NB4 (cell line): ENCODE measurements at regions not wholly inside any gene's neighbourhood (a gene's known extent, or its start where the extent isn't known, plus 50 kb on each side); places are given as distances from the start of the nearest gene placed in this dataset.

ENCODE experiments used
- POLR2A ChIP-seq: IDR thresholded peaks from 2 replicates; pipeline ENCODE4 v1.6.1; 2011; ENCODE audit warnings: mild to moderate bottlenecking; ENCODE audit not compliant: insufficient read length; ENCODE audit errors: extremely low read depth
- TF ChIP-seq, protein P1 (sequence below): IDR thresholded peaks from one replicate; pipeline ENCODE4 v1.5.1; 2012; ENCODE audit warnings: low read depth, low read length
- TF ChIP-seq, protein P2 (sequence below): IDR thresholded peaks from 2 replicates; pipeline ENCODE4 v1.6.1; 2011; ENCODE audit warnings: low read depth, low read length

DNA sequence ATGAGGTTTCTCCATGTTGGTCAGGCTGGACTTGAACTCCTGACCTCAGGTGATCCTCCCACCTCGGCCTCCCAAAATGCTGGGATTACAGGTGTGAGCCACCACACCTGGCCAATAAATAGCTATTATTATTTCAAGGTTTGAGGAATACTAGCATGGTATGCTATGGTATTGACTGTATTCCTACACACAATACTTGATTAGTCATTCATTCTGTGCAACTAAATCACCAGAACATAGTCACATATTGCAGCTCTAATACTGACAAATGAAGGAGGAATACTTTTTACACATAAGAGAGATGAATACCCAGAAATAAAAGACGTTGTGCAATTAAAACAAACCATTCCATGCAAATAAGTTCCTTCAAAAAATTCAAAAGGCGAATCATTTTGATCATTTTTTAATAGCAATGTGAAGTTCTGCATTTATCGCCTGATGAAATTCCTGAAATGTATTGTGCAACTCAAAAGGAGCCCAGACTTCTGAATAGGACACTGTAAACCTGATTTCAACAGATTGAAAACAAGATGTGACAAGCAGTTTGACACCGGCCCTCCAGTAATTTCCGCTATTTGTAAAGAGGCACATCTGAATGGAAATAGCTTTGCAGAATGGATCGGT is 687.4 kb upstream of the SEMA6A start:
- TF ChIP-seq, protein P1, sequence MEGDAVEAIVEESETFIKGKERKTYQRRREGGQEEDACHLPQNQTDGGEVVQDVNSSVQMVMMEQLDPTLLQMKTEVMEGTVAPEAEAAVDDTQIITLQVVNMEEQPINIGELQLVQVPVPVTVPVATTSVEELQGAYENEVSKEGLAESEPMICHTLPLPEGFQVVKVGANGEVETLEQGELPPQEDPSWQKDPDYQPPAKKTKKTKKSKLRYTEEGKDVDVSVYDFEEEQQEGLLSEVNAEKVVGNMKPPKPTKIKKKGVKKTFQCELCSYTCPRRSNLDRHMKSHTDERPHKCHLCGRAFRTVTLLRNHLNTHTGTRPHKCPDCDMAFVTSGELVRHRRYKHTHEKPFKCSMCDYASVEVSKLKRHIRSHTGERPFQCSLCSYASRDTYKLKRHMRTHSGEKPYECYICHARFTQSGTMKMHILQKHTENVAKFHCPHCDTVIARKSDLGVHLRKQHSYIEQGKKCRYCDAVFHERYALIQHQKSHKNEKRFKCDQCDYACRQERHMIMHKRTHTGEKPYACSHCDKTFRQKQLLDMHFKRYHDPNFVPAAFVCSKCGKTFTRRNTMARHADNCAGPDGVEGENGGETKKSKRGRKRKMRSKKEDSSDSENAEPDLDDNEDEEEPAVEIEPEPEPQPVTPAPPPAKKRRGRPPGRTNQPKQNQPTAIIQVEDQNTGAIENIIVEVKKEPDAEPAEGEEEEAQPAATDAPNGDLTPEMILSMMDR, result no peak
- TF ChIP-seq POLR2A, result no peak
- TF ChIP-seq, protein P2, sequence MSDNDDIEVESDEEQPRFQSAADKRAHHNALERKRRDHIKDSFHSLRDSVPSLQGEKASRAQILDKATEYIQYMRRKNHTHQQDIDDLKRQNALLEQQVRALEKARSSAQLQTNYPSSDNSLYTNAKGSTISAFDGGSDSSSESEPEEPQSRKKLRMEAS, result no peak
